Adrenal gland (tissue), 9 donors: ENCODE measurements at regions not wholly inside any gene's neighbourhood (a gene's known extent, or its start where the extent isn't known, plus 50 kb on each side); places are given as distances from the start of the nearest gene placed in this dataset.

Experiments
- DNase-seq, 7 donors: peaks; one replicate each; pipeline ENCODE4 v3.0.0-alpha.2; 2019 to 2020
- H3K27ac ChIP-seq, 5 donors: fragments of 200-600 bp; sonication (generic) in 4 of 5; 1 replicate in 3 of 5; 2 replicates in 2 of 5; pipeline versions ENCODE4 v1.5.1 to v1.8.0; 2016 to 2020; ENCODE audit warnings: mild to moderate bottlenecking in 1 of 5
- H3K27me3 ChIP-seq: fragments of 200-600 bp; 2 replicates; pipeline ENCODE4 v1.8.0; 2021
- H3K36me3 ChIP-seq, 2 donors: fragments of 200-600 bp; replicated peaks in 1 of 2; 1 replicate in 1 of 2; 2 replicates in 1 of 2; pipeline versions ENCODE4 v1.5.1 to v1.8.0; 2018 to 2022
- H3K4me1 ChIP-seq, 2 donors: fragments of 200-600 bp; replicated peaks in 1 of 2; 1 replicate in 1 of 2; 2 replicates in 1 of 2; pipeline versions ENCODE4 v1.5.1 to v1.8.0; 2018 to 2021
- H3K4me3 ChIP-seq, 4 donors: fragments of 200-600 bp; sonication (generic) in 3 of 4; one replicate each; pipeline ENCODE4 v1.5.1; 2016 to 2018
- H3K9me3 ChIP-seq, 3 donors: fragments of 200-600 bp; sonication (generic) in 1 of 3; replicated peaks in 1 of 3; 1 replicate in 2 of 3; 2 replicates in 1 of 3; pipeline versions ENCODE4 v1.5.1 to v1.8.0; 2016 to 2021
- CTCF ChIP-seq, 6 experiments: fragments of 450-650 bp in 4 of 6; fragments of 200-600 bp in 2 of 6; sonication (generic) in 1 of 6; IDR thresholded peaks; 1 replicate in 5 of 6; 2 replicates in 1 of 6; pipeline versions ENCODE4 v1.5.1 to v1.8.0; 2016 to 2021; ENCODE audit warnings: antibody characterized with exemption in 6 of 6, mild to moderate bottlenecking in 2 of 6, moderate library complexity in 1 of 6
- POLR2A ChIP-seq, 2 donors: fragments of 450-650 bp; IDR thresholded peaks; one replicate each; pipeline ENCODE4 v1.6.1; 2017; ENCODE audit warnings: antibody characterized with exemption in 2 of 2, mild to moderate bottlenecking in 2 of 2, moderate library complexity in 1 of 2
- WGBS, 4 donors: extraction: QIAGEN DNeasy Blood & Tissue Kit in 2 of 4; methylation state at CpG; one replicate each; pipeline versions ENCODE4 v1.1.5 to v1.1.7; 2013 to 2017; 5-methylcytosine and 5-hydroxymethylcytosine counted together
- intact Hi-C, 2 donors: fragments of 100-400 bp; cut with DNase I; formaldehyde crosslinking; loops; one replicate each; pipeline versions ENCODE4 v1.14.1 to v1.15.0; 2022 to 2023
- donor health status: healthy with polysubstance abuse.
- donor health status: Bipolar disorder and iron deficiency.
- donor health status: DM: yes; HTN: yes; CAD: no.
- donor health status: DM: no; HTN: no; CAD: no.
- donor health status: DM: no; HTN: no; CAD: no.

DNA sequence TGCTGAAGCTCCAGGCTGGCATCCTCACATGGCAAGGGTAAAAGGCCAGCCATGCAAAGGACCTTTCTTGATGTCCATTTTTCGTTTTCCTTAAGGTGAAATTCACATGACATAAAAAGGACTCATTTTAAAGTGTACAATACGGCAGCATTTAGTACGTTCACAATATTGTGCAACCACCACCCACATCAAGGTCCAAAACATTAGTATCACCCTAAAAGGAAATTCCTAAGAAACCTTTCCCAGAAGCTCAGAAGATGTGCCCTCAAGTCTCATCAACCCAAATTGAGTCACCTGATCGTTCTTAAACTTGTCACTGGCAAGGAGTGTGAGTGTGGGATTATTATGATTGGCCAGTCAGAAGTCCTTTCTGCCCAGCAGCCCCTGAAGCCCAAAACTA, 250.1 kb downstream of the TLE3 start:
- Histone ChIP-seq H3K4me3 (no peak overlapping the region), H3K27ac (no peak overlapping the region), H3K9me3 (no peaks in the 10 kb centered on the region), H3K36me3 (no peaks in the 10 kb centered on the region), H3K4me1 (no peaks in the 10 kb centered on the region), H3K27me3 (peaks cover 5% of the 10 kb centered on the region)
- no peak for TF ChIP-seq CTCF (IDR thresholded peaks at IDR 0.05)
- TF ChIP-seq POLR2A (IDR thresholded peaks at IDR 0.05): no peak
- no peak for DNase-seq
- 68 to 76% (median 72%) methylated on average over 4 of the region's 4 CpGs for WGBS, 4 donors
- intact Hi-C loops: no loop called here

DNA sequence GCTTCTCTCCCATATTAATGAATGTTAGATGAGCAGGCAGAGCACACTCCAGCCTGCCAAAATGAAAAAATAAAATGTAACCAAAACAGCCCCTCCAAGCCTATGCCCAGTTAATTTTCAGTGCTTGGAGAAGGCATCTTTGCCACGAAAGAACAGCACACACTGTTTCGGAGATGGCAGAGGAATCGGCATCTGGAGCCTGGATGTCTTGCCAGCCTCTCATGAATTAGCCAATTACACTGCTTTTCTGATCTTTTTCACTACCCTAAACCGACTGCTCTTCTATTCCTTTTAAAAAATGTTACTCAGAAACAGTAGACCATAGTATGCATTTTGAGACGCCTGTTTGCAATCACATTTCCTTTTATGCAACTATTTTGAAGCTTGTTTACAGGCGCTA, 249.6 kb downstream of the TLE3 start:
- no peaks in the 10 kb centered on the region for H3K36me3 ChIP-seq
- TF ChIP-seq POLR2A (IDR thresholded peaks at IDR 0.05) (no peak), CTCF (IDR thresholded peaks at IDR 0.05) (no peak)
- H3K4me3 ChIP-seq: no peak overlapping the region
- H3K27me3 ChIP-seq: peaks cover 5% of the 10 kb centered on the region
- no peak for DNase-seq
- H3K4me1 ChIP-seq: no peaks in the 10 kb centered on the region
- 67 to 80% (median 73%) methylated on average over 6 of the region's 6 CpGs for WGBS, 4 donors
- intact Hi-C loops: no loop called here
- H3K9me3 ChIP-seq: no peaks in the 10 kb centered on the region
- H3K27ac ChIP-seq: no peak overlapping the region

DNA sequence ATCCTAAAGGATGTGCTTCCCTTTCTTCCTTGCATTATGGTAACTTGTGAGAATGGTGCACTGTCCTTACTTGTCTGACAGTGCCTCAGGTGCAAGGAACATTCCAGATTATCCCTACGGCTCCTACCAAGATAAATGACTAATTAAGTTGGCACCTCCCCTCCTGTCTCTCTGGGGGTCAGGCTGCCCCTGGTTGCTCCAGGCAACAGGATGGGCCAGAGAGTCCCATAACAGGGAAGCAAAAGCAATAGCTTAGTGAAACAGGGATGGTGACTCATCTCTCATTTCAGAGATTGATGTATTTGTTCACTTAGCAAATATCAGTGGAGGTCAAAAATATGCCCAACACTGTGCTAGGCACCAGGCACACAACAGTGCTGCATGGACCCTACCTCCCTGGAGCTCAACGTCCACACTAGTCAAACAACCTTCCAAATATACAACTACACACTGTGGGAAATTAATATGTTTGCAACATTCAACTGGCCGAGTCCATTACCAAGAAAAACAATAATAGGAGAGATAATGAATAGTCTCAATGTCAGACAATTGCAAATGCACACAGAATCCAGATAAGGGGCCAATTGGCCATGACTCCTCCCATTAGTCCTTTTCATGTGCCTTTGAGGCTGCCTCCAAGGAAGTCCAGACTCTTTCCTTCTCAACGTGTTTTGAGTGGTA, 249.0 kb downstream of the TLE3 start:
- Histone ChIP-seq H3K9me3 (no peaks in the 10 kb centered on the region), H3K4me3 (no peak overlapping the region), H3K36me3 (no peaks in the 10 kb centered on the region), H3K27ac (no peak overlapping the region), H3K27me3 (peaks cover 5% of the 10 kb centered on the region), H3K4me1 (no peaks in the 10 kb centered on the region)
- 22 to 25% (median 22%) methylated on average over 4 of the region's 4 CpGs for WGBS, 4 donors
- DNase-seq: no peak
- TF ChIP-seq POLR2A (IDR thresholded peaks at IDR 0.05) (no peak), CTCF (IDR thresholded peaks at IDR 0.05) (no peak)
- intact Hi-C loops: no loop called here

DNA sequence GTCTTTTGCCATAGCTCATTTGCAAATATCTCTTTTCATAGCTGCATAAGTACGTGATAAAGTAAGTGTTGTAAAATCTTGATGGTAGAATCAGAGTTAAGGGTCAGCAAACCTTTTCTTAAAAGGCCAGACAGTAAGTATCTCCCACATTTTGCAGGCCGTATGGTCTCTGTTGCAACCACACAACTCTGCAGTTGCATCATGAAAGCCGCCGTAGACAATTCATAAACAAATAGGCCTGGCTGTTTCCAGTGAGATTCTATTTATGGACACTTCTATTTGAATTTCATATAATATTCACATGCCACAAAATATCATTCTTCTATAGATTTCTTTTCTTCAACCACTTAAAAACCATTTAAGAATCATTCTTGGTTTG, 248.5 kb downstream of the TLE3 start:
- WGBS, 4 donors: 76 to 80% (median 77%) methylated on average over 4 of the region's 4 CpGs
- H3K4me1 ChIP-seq: no peaks in the 10 kb centered on the region
- DNase-seq: no peak
- intact Hi-C loops: no loop called here
- no peak overlapping the region for H3K4me3 ChIP-seq
- no peaks in the 10 kb centered on the region for H3K9me3 ChIP-seq
- H3K36me3 ChIP-seq: no peaks in the 10 kb centered on the region
- no peak overlapping the region for H3K27ac ChIP-seq
- H3K27me3 ChIP-seq: peaks cover 5% of the 10 kb centered on the region
- TF ChIP-seq POLR2A (IDR thresholded peaks at IDR 0.05): no peak
- TF ChIP-seq CTCF (IDR thresholded peaks at IDR 0.05): no peak
